CD14-positive monocyte (primary cell): ENCODE measurements at regions not wholly inside any gene's neighbourhood (a gene's known extent, or its start where the extent isn't known, plus 50 kb on each side); places are given as distances from the start of the nearest gene placed in this dataset.

Source experiments
- DNase-seq, 3 donors: peaks; one replicate each; pipeline ENCODE4 v3.0.0-alpha.2; 2011 to 2022
- H2AFZ ChIP-seq: 2 replicates; pipeline ENCODE4 v1.6.0; 2012; ENCODE audit warnings: mild to moderate bottlenecking, low read depth, low read length, inconsistent platforms; ENCODE audit not compliant: insufficient read depth, poor library complexity, severe bottlenecking
- H3K27ac ChIP-seq, 2 donors: 1 replicate in 1 of 2; 2 replicates in 1 of 2; pipeline ENCODE4 v1.5.1; 2012 to 2013; ENCODE audit warnings: low read length in 2 of 2, control low read depth in 1 of 2, inconsistent platforms in 1 of 2, low read depth in 1 of 2, mild to moderate bottlenecking in 1 of 2
- H3K27me3 ChIP-seq, 2 donors: one replicate each; pipeline versions ENCODE4 v1.6.0 to v1.6.1; 2011 to 2013; ENCODE audit warnings: low read length in 2 of 2; ENCODE audit not compliant: control insufficient read depth in 2 of 2, insufficient read depth in 2 of 2
- H3K36me3 ChIP-seq, 2 donors: replicated peaks in 1 of 2; 1 replicate in 1 of 2; 2 replicates in 1 of 2; pipeline versions ENCODE4 v1.5.1 to v1.6.1; 2012 to 2013; ENCODE audit warnings: low read length in 2 of 2, control low read depth in 1 of 2, inconsistent platforms in 1 of 2, mild to moderate bottlenecking in 1 of 2; ENCODE audit not compliant: insufficient read depth in 2 of 2, control insufficient read depth in 1 of 2
- H3K4me1 ChIP-seq, 2 donors: 1 replicate in 1 of 2; 2 replicates in 1 of 2; pipeline versions ENCODE4 v1.5.1 to v1.6.1; 2012 to 2013; ENCODE audit warnings: low read length in 2 of 2, control low read depth in 1 of 2, inconsistent platforms in 1 of 2, mild to moderate bottlenecking in 1 of 2, moderate library complexity in 1 of 2; ENCODE audit not compliant: insufficient read depth in 2 of 2, control insufficient read depth in 1 of 2
- H3K4me2 ChIP-seq: replicated peaks from 2 replicates; pipeline ENCODE3; 2012; ENCODE audit warnings: low read length, moderate library complexity, mild to moderate bottlenecking; ENCODE audit not compliant: poor library complexity, severe bottlenecking; ENCODE audit errors: extremely low read depth
- H3K4me3 ChIP-seq, 3 experiments: fragments of 200-600 bp in 1 of 3; sonication (generic) in 1 of 3; replicated peaks in 1 of 3; 1 replicate in 2 of 3; 2 replicates in 1 of 3; pipeline ENCODE4 v1.5.1; 2011 to 2013; ENCODE audit warnings: low read length in 3 of 3, mild to moderate bottlenecking in 3 of 3, control low read depth in 2 of 3, low read depth in 2 of 3, inconsistent platforms in 1 of 3, moderate library complexity in 1 of 3
- H3K79me2 ChIP-seq: 2 replicates; pipeline ENCODE4 v1.6.0; 2012; ENCODE audit warnings: mild to moderate bottlenecking, control low read depth, inconsistent platforms, low read length, moderate library complexity; ENCODE audit not compliant: insufficient read depth
- H3K9ac ChIP-seq: 2 replicates; pipeline ENCODE4 v1.6.0; 2017; ENCODE audit warnings: low read length, mild to moderate bottlenecking; ENCODE audit not compliant: insufficient read depth, poor library complexity, severe bottlenecking
- H3K9me3 ChIP-seq, 2 donors: replicated peaks in 1 of 2; 1 replicate in 1 of 2; 2 replicates in 1 of 2; pipeline versions ENCODE4 v1.5.1 to v1.6.1; 2012 to 2013; ENCODE audit warnings: low read length in 2 of 2, control low read depth in 1 of 2; ENCODE audit not compliant: control insufficient read depth in 1 of 2, insufficient read depth in 1 of 2
- H4K20me1 ChIP-seq: 2 replicates; pipeline ENCODE4 v1.6.0; 2012; ENCODE audit warnings: mild to moderate bottlenecking, low read length, control low read depth, moderate library complexity; ENCODE audit not compliant: insufficient read depth
- H3K27ac Mint-ChIP-seq, 7 donors: one replicate each; pipeline ENCODE4 v1.8.0; 2020; ENCODE audit warnings: mild to moderate bottlenecking in 7 of 7, mixed read lengths in 7 of 7, moderate library complexity in 6 of 7, inconsistent platforms in 2 of 7
- H3K27me3 Mint-ChIP-seq, 3 donors: one replicate each; pipeline ENCODE4 v1.8.0; 2021 to 2022; ENCODE audit warnings: low read depth in 3 of 3, mild to moderate bottlenecking in 3 of 3, mixed read lengths in 3 of 3, moderate library complexity in 3 of 3, inconsistent platforms in 1 of 3
- H3K36me3 Mint-ChIP-seq, 2 donors: one replicate each; pipeline ENCODE4 v1.8.0; 2020; ENCODE audit warnings: mixed read lengths in 2 of 2, inconsistent platforms in 1 of 2, mild to moderate bottlenecking in 1 of 2
- H3K4me1 Mint-ChIP-seq: one replicate; pipeline ENCODE4 v1.8.0; 2020; ENCODE audit warnings: mild to moderate bottlenecking, mixed read lengths
- H3K4me3 Mint-ChIP-seq, 2 donors: one replicate each; pipeline ENCODE4 v1.8.0; 2020; ENCODE audit warnings: mild to moderate bottlenecking in 2 of 2, mixed read lengths in 2 of 2, moderate library complexity in 1 of 2
- H3K9me3 Mint-ChIP-seq, 7 donors: one replicate each; pipeline ENCODE4 v1.8.0; 2020 to 2022; ENCODE audit warnings: mixed read lengths in 7 of 7, mild to moderate bottlenecking in 6 of 7, moderate library complexity in 6 of 7, inconsistent platforms in 2 of 7
- CTCF ChIP-seq: fragments of 200-600 bp; IDR thresholded peaks from one replicate; pipeline ENCODE4 v1.8.0; 2022; ENCODE audit warnings: antibody characterized with exemption, mild to moderate bottlenecking
- whole genome bisulfite sequencing: methylation state at CpG from one replicate; pipeline ENCODE4 v1.1.5; 2013; ENCODE audit warnings: missing lambda C conversion rate; ENCODE audit not compliant: insufficient coverage; 5-methylcytosine and 5-hydroxymethylcytosine counted together
- intact Hi-C, 2 donors: fragments of 100-400 bp; cut with micrococcal nuclease; formaldehyde crosslinking; loops; one replicate each; pipeline versions ENCODE4 v1.15.0 to v1.15.1; 2023

GRCh38 chr22:27063406-27063805, 406.0 kb downstream of the MIAT start:
- no peaks in the 10 kb centered on the region for H4K20me1 ChIP-seq
- peaks cover 0 to 2% (median 0%) of the 10 kb centered on the region in 7 donors for H3K9me3 Mint-ChIP-seq
- H3K4me1 ChIP-seq = peaks cover 4 to 5% of the 10 kb centered on the region in 2 donors
- peaks cover 4 to 6% of the 10 kb centered on the region in 2 donors for H3K27me3 ChIP-seq
- no peaks in the 10 kb centered on the region for H3K9me3 ChIP-seq
- H3K4me3 ChIP-seq = no peak overlapping the region
- H3K36me3 Mint-ChIP-seq = no peaks in the 10 kb centered on the region
- H3K4me2 ChIP-seq = no peak overlapping the region
- no peaks in the 10 kb centered on the region for H3K36me3 ChIP-seq
- intact Hi-C loops = no loop called here
- peak; percentile 5 to 30 (median 17) for DNase-seq
- no peak overlapping the region for H3K9ac ChIP-seq
- H3K4me3 Mint-ChIP-seq = peak overlapping the region in 1 of 2 donors; percentile 13
- H3K27ac Mint-ChIP-seq = no peak overlapping the region
- TF ChIP-seq CTCF = no peak
- WGBS = no CpG with 5 or more reads among the region's 5 CpGs
- peaks cover 11% of the 10 kb centered on the region for H3K4me1 Mint-ChIP-seq
- H3K27me3 Mint-ChIP-seq = peaks cover 12 to 20% (median 16%) of the 10 kb centered on the region in 3 donors
- H2AFZ ChIP-seq = peak overlapping the region; percentile 7
- H3K79me2 ChIP-seq = no peaks in the 10 kb centered on the region
- no peak overlapping the region for H3K27ac ChIP-seq

DNA sequence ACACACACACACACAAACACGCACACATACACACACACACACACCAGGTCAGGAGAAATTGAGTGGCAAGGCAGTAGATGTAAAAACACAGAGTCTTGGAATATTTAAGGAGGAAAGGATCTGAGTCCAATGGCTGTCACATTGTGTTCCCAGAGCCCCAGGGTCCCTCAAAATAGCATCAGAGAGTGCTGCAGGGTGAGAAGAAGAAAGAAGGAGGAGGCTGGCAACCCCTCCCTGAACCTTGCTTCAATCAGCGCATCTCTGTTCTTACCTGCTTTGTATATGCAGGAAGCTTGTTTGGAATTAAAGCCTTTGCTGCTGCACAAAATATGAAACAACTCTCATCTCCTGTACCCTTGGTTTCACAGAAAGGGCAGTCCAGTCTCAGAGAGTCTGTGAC, 406.5 kb downstream of the MIAT start:
- no peak for TF ChIP-seq CTCF
- Histone ChIP-seq H3K27me3 (peaks cover 4 to 6% of the 10 kb centered on the region in 2 donors), H2AFZ (no peak overlapping the region), H3K36me3 (no peaks in the 10 kb centered on the region), H3K9ac (no peak overlapping the region), H3K9me3 (no peaks in the 10 kb centered on the region), H3K4me3 (no peak overlapping the region), H3K79me2 (no peaks in the 10 kb centered on the region), H3K4me2 (no peak overlapping the region), H3K27ac (no peak overlapping the region), H4K20me1 (no peaks in the 10 kb centered on the region), H3K4me1 (peaks cover 4 to 5% of the 10 kb centered on the region in 2 donors)
- Mint-ChIP-seq H3K27ac (peak overlapping the region in 1 of 7 donors; percentile 54), H3K4me3 (peak overlapping the region in 1 of 2 donors; percentile 13), H3K9me3 (peaks cover 0 to 2% (median 0%) of the 10 kb centered on the region in 7 donors), H3K27me3 (peaks cover 12 to 20% (median 16%) of the 10 kb centered on the region in 3 donors), H3K4me1 (peaks cover 11% of the 10 kb centered on the region), H3K36me3 (no peaks in the 10 kb centered on the region)
- intact Hi-C loops = no loop called here
- WGBS = no CpG with 5 or more reads among the region's 2 CpGs
- no peak for DNase-seq
